ENCODE measurements at regions not wholly inside any gene's neighbourhood (a gene's known extent, or its start where the extent isn't known, plus 50 kb on each side); places are given as distances from the start of the nearest gene placed in this dataset.

GRCh38 chr2:36271266-36271665 is 84.3 kb upstream of the CRIM1 start:
- TF ChIP-seq RBBP5 (conservative IDR thresholded peaks at IDR 0.05) (no peak), CHD2 (IDR thresholded peaks at IDR 0.05; ENCODE audit: borderline replicate concordance, low read depth, low read length) (no peak), NRF1 (conservative IDR thresholded peaks at IDR 0.05; ENCODE audit: low read depth, low read length) (no peak), HDAC2 (IDR thresholded peaks at IDR 0.05) (no peak), PRDM15 (CRISPR knock-in tag; IDR thresholded peaks at IDR 0.05) (no peak), HCFC1 (IDR thresholded peaks at IDR 0.05; ENCODE audit: low read length) (no peak), IKZF2 (IDR thresholded peaks at IDR 0.05) (no peak), RELA (IDR thresholded peaks at IDR 0.05; ENCODE audit: borderline replicate concordance, partially characterized antibody) (no peak), ZSCAN29 (IDR thresholded peaks at IDR 0.05) (no peak), ATF3 (IDR thresholded peaks at IDR 0.05; ENCODE audit: borderline replicate concordance, extremely low read depth, low read depth, low read length) (no peak), PML (IDR thresholded peaks at IDR 0.05; ENCODE audit: low read length) (no peak), ZBED1 (IDR thresholded peaks at IDR 0.05; ENCODE audit: borderline replicate concordance) (no peak), ZBTB4 (CRISPR knock-in tag; IDR thresholded peaks at IDR 0.05) (no peak), TCF12 (IDR thresholded peaks at IDR 0.05; ENCODE audit: low read depth, low read length) (no peak)
- no peak for FAIRE-seq
- H3K9ac ChIP-seq (ENCODE audit: control insufficient read depth, insufficient read depth, low read length), result no peak overlapping the region
- H3K79me2 ChIP-seq (ENCODE audit: control insufficient read depth, insufficient read depth, low read length), result no peaks in the 10 kb centered on the region
- H4K20me1 ChIP-seq (ENCODE audit: control insufficient read depth, insufficient read depth), result no peaks in the 10 kb centered on the region
- BruUV-seq (replicated peaks), result no TSS peak
- no peaks in the 10 kb centered on the region for H3K4me1 ChIP-seq (ENCODE audit: control insufficient read depth, insufficient read depth, low read length)
- H3K4me2 ChIP-seq (ENCODE audit: control insufficient read depth, insufficient read depth), result no peak overlapping the region
- no peaks in the 10 kb centered on the region for H3K27me3 ChIP-seq (replicated peaks in 1 of 2; ENCODE audit: control insufficient read depth in 2 of 2, insufficient read depth in 2 of 2, low read length in 1 of 2)
- ChIA-PET POLR2A (interaction anchor here (0.5 kb wide), 1 partner anchor 30 kb away, joined by 3 read pairs; no protein-coding TSS in a partner anchor), SMC1A (ENCODE audit: uncharacterized antibody, unreplicated experiment) (no interaction called here), RAD21 (ENCODE audit: unreplicated experiment) (no interaction called here), CTCF (no interaction called here)
- intact Hi-C loops (cut with micrococcal nuclease; ENCODE audit: unreplicated experiment) (no loop called here), in situ Hi-C loops (cut with MboI) (no loop called here)
- WGBS (ENCODE audit: insufficient coverage, insufficient replicate concordance, low lambda C conversion rate, missing lambda C conversion rate), result 59% methylated on average over 1 of the region's 1 CpG
- no peaks in the 10 kb centered on the region for H3K36me3 ChIP-seq (ENCODE audit: control insufficient read depth in 2 of 2, insufficient read depth in 2 of 2, low read length in 1 of 2)
- H3K27ac ChIP-seq (ENCODE audit: control insufficient read depth, insufficient read depth), result no peak overlapping the region
- no peak overlapping the region for H2AFZ ChIP-seq (ENCODE audit: control insufficient read depth, low read depth, low read length)
- DNase-seq (ENCODE audit: low read depth, low spot score), result no peak
- H3K9me3 ChIP-seq (replicated peaks; ENCODE audit: control insufficient read depth, insufficient read depth, low read length), result no peaks in the 10 kb centered on the region
- H3K4me3 ChIP-seq, result no peak overlapping the region
- no peak for ATAC-seq

Data from GM12878 (cell line).